Neural progenitor cell (in vitro differentiated cells): ENCODE measurements at regions not wholly inside any gene's neighbourhood (a gene's known extent, or its start where the extent isn't known, plus 50 kb on each side); places are given as distances from the start of the nearest gene placed in this dataset.

Experiments
- EZH2 ChIP-seq: fragments of 200-600 bp; sonication (generic); IDR thresholded peaks from 2 replicates; pipeline ENCODE4 v1.6.1; 2017; ENCODE audit warnings: antibody characterized with exemption, mild to moderate bottlenecking, moderate library complexity
- EZH2phosphoT487 ChIP-seq: fragments of 200-600 bp; sonication (generic); IDR thresholded peaks from 2 replicates; pipeline ENCODE4 v1.6.1; 2017; ENCODE audit warnings: antibody characterized with exemption
- TF ChIP-seq, protein P1 (sequence below): fragments of 200-600 bp; sonication (generic); IDR thresholded peaks from 2 replicates; pipeline ENCODE4 v1.5.1; 2017; ENCODE audit warnings: antibody characterized with exemption, mild to moderate bottlenecking

DNA sequence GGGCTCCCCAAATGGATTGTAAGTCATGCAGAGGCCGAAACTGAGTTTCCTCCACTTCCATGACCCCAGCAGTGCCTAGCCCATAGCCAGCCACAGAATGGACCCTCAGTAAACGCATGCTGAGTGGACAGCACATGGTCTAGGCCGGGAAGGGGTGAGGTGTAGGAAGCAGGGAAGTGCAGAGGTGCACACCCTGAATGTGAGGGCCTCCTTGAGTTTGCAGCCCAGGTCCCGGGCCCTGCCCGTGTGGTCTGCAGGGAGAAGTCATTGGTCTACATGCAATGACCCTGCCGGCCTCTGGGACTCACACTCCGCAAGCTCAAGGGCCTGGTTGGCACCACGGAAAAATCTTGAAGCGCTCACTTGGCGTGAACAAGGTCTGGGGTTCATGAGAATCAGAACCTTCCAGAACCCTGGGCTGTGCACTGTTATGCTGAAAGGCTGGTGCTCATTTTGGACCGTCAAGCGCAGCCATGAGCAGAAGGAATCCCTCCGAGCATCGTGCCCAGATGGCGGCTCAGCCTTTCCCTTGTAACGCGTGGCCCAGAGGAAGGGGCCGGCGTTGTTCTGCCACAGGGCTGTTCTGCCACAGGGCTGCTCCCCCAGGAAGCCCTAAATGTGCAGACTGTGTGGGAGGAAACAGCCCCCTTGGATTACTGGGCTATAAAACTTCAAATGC is 66.4 kb downstream of the PSMG1 start:
- TF ChIP-seq, protein P1, sequence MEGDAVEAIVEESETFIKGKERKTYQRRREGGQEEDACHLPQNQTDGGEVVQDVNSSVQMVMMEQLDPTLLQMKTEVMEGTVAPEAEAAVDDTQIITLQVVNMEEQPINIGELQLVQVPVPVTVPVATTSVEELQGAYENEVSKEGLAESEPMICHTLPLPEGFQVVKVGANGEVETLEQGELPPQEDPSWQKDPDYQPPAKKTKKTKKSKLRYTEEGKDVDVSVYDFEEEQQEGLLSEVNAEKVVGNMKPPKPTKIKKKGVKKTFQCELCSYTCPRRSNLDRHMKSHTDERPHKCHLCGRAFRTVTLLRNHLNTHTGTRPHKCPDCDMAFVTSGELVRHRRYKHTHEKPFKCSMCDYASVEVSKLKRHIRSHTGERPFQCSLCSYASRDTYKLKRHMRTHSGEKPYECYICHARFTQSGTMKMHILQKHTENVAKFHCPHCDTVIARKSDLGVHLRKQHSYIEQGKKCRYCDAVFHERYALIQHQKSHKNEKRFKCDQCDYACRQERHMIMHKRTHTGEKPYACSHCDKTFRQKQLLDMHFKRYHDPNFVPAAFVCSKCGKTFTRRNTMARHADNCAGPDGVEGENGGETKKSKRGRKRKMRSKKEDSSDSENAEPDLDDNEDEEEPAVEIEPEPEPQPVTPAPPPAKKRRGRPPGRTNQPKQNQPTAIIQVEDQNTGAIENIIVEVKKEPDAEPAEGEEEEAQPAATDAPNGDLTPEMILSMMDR: no peak
- no peak for TF ChIP-seq EZH2
- no peak for TF ChIP-seq EZH2phosphoT487
